C4-2B (cell line): ENCODE measurements at regions not wholly inside any gene's neighbourhood (a gene's known extent, or its start where the extent isn't known, plus 50 kb on each side); places are given as distances from the start of the nearest gene placed in this dataset.

ENCODE experiments used
- H3K27ac ChIP-seq: fragments of 450-650 bp; 2 replicates; pipeline ENCODE4 v1.5.1; 2017
- ZFX ChIP-seq: fragments of 450-650 bp; IDR thresholded peaks from 2 replicates; pipeline ENCODE4 v1.6.1; 2017
- TF ChIP-seq, protein P1 (sequence below): fragments of 450-650 bp; conservative IDR thresholded peaks from 2 replicates; pipeline ENCODE4 v1.5.1; 2017; ENCODE audit warnings: mild to moderate bottlenecking

DNA sequence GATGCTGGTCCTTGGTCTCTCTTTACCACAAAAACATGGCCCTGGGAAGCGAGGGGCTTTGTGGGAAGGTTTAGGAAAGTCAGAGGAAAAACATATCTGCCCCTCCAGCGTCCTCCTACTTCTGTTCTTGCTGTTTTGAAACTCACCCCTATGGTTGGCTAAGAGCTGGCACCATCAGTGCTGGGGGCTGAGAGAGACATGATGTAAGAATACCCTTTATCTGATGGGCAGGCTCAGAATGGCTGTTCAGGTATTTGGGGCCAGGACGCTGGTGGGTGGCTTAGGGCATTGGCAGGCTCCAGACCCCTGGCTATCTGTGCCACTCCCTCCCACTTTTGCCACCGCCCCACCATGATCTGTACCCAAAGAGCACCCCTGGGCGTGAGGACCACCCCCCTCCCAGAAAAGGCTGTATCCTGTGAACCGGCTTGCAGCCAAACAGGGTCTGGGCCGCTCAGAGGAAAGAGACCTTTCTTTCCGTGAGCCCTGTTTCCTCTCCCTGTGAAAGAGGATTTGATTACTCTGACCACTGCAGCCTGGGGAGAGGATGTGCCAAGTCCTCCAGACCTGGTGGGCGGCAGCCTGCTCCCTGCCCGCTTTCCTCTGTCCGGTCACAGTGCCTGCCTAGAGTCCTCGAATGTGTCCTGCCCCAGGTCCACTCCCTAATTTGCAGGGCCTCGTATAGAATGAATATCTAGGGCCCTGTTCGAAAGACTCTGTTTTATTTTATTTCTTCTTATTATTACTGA lies 61.3 kb upstream of the SLC6A6 start:
- no peak for TF ChIP-seq ZFX
- TF ChIP-seq, protein P1, sequence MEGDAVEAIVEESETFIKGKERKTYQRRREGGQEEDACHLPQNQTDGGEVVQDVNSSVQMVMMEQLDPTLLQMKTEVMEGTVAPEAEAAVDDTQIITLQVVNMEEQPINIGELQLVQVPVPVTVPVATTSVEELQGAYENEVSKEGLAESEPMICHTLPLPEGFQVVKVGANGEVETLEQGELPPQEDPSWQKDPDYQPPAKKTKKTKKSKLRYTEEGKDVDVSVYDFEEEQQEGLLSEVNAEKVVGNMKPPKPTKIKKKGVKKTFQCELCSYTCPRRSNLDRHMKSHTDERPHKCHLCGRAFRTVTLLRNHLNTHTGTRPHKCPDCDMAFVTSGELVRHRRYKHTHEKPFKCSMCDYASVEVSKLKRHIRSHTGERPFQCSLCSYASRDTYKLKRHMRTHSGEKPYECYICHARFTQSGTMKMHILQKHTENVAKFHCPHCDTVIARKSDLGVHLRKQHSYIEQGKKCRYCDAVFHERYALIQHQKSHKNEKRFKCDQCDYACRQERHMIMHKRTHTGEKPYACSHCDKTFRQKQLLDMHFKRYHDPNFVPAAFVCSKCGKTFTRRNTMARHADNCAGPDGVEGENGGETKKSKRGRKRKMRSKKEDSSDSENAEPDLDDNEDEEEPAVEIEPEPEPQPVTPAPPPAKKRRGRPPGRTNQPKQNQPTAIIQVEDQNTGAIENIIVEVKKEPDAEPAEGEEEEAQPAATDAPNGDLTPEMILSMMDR, result no peak
- H3K27ac ChIP-seq, result no peak overlapping the region

DNA sequence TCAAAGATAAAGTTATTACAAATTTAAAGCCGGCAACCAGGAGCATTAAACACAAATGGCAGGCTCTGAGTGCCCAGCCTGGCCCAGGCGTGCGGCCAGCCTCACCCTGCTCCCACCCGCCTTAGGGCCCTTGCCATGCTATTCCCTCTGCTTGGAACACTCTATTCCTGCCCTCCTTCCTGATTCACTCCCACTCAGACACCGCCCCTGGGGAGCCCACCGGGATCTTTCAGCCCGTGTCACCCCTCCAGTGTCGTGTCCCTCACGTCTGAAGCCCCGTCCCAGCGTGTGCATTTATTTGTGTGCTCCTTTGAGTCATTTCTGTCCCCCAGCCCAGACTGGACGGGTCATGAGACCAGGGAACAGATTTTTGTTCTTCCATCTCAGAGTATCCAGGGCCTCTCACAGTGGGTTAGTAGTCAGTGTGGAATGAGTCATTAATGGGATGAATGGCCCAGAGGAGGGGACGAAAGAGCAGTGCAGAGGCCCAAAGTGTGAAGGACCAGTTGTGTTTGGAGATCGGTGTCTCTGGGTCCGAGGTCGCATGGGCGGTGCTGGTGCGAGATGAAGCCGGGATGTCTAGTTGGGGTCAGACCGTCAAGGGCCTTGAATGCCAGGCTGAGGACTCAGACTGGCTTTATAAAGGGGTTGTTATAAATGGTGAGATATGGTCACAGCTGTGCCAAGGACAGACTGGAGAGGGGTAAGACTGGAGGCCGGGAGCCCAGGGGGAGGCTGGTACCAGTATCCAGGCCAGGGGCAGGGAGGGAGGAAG lies 58.9 kb upstream of the SLC6A6 start:
- no peak for TF ChIP-seq ZFX
- TF ChIP-seq, protein P1, result no peak
- no peak overlapping the region for H3K27ac ChIP-seq

DNA sequence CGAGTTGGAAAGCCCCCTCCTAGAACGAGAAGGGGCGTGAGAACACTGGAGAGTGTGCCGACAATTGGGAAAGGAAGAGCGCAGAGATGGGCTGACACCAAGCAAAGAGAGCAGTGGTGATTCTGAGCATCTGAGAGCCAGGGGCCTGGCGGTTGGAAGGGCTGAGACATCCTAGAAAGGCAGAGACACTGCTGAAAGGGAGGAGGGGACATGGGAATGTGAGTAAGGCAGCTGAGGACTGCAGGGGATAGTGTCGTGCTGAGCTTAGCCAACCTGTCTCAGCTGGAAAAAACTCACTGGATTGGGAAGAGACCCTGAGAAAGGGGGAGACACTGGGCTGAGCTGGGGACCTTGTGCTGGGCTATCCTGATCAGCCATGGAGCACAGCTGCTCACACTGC lies 58.1 kb upstream of the SLC6A6 start:
- TF ChIP-seq, protein P1, result no peak
- TF ChIP-seq ZFX, result no peak

DNA sequence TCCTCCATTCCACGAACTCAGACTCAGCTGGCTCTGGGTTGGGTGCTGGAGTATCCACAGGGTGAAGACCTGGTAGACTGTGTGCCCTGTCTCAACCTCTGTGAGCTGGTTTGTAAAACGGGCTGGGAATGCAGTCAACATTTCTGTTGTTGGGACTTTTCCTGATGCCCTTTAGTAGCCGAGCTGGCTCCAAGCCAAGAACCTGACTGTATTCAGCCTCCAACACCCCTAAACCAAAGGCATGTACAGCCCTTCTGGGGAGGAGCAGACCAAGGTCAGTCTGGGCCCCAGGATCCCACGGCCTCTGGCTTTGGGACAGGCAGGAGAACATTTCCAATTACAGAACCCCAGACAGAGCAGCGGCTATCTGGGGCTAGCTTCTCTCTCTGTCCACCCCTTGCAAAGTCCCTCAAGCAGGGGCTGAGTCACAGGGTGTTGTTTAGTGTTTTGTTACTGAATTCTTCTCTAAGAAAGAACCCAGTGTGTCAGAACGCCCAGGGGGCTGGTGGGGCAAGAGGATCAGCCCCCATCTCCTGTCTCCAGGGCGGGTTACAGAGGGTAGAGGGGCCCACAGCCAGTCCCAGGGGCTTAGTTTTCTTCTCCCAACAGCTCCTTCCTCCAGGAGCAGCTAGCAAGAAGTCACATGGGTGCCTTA lies 56.8 kb upstream of the SLC6A6 start:
- TF ChIP-seq, protein P1, result no peak
- no peak for TF ChIP-seq ZFX
- H3K27ac ChIP-seq, result no peak overlapping the region

More for the DNA sequence above, 58.1 kb upstream of the SLC6A6 start:
- no peak overlapping the region for H3K27ac ChIP-seq

GRCh38 chr3:14346191-14346590 lies 56.2 kb upstream of the SLC6A6 start:
- H3K27ac ChIP-seq, result no peak overlapping the region
- TF ChIP-seq, protein P1, result no peak
- no peak for TF ChIP-seq ZFX

DNA sequence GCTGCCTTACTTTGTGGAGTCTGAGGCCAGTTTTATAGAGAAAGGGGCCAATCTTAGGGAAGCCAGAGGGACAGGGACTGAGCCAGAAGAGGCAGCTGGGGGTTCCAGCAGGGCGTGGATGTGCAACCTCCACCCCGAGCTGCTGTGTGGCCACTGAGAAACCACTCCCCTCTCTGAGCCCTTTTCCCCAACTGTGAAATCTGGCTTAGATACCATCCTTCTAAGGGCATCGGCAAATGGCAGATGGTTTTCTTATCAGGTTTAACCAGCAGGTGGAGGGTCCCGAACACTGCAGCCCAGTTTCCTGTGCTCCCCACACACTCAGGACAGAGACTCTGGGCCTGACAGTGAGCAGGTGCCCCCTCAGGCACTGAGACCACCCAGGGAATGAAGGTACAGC lies 55.8 kb upstream of the SLC6A6 start:
- TF ChIP-seq, protein P1, result no peak
- TF ChIP-seq ZFX, result no peak
- H3K27ac ChIP-seq, result no peak overlapping the region

DNA sequence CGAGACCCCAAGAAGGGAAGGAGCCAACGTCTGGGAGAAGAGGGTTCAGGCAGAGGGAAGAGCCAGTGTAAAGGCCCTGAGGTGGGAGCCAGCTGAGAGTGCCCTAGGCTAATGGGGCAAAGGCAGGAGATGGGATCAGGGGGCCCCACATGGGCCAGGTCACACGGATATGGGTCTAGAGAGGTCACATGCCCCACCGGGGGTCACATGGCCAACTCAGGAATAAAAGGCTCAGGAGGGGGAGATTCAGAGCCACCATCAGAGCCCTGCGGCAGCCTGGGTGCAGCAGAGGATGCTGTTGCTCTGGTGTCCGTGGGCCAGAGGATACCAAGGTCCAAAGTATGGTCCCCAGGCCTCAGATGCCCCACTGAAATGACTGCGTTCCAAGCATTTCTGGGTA lies 55.3 kb upstream of the SLC6A6 start:
- TF ChIP-seq ZFX, result no peak
- TF ChIP-seq, protein P1, result no peak
- H3K27ac ChIP-seq, result no peak overlapping the region
